ENCODE measurements at regions not wholly inside any gene's neighbourhood (a gene's known extent, or its start where the extent isn't known, plus 50 kb on each side); places are given as distances from the start of the nearest gene placed in this dataset.

DNA sequence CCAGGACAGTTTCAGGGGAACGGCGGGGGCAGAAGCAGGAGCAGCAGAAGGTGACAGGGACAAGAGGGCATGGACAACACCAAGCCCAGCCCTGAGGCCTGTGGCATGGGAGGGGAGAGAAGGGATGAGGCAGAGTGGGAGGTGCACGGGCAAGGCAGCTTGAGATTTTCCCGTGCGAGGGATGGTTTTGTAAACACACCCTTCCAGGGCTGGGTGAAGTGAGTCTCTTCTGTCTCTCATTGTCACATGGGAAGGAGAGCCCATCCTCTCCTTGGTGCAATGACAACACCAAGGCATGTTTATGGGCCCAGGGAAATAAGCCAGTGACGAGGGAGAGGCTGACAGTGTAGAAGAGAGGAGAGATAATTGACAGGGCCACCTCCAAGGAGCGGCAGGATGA is 69.6 kb upstream of the RIOK3 start:
- TF ChIP-seq CTCF (IDR thresholded peaks at IDR 0.05) (no peak), POLR2A (IDR thresholded peaks at IDR 0.05; ENCODE audit: low read depth) (no peak), EP300 (IDR thresholded peaks at IDR 0.05) (no peak), POLR2AphosphoS5 (IDR thresholded peaks at IDR 0.05) (no peak)
